HCT116 (cell line): ENCODE measurements at regions not wholly inside any gene's neighbourhood (a gene's known extent, or its start where the extent isn't known, plus 50 kb on each side); places are given as distances from the start of the nearest gene placed in this dataset.

ENCODE experiments used
- ATAC-seq: fragments of 200-7000 bp; cut with Tn5 transposase; 2 replicates; pipeline ENCODE4 v1.9.1; 2020; ENCODE audit warnings: mild to moderate bottlenecking, moderate library complexity
- BruUV-seq: library from RNA; stranded (reverse); fragments of 400-500 nt; replicated peaks from 2 replicates; lab custom pipeline; 2021; lab: Mats Ljungman, UMichigan
- CTCF ChIA-PET: fragments of 300-600 bp; sonication (Branson Sonifier 250); formaldehyde crosslinking; loops from one replicate; lab custom pipeline; 2021; ENCODE audit warnings: antibody characterized with exemption; lab: Charles Lee
- POLR2A ChIA-PET: fragments of 300-600, 350-600 bp; sonication (Branson Sonifier 250); formaldehyde crosslinking; loops from one replicate; lab custom pipeline; 2021; ENCODE audit warnings: antibody characterized with exemption; lab: Charles Lee
- RAD21 ChIA-PET, 2 experiments: fragments of 300-600 bp; sonication (Branson Sonifier 250); formaldehyde crosslinking; loops; one replicate each; lab custom pipeline; 2023; ENCODE audit warnings: low total read pairs in 2 of 2; ENCODE audit not compliant: uncharacterized antibody in 2 of 2, unreplicated experiment in 2 of 2, low non-redundant PET in 1 of 2; lab: Charles Lee
- DNase-seq: peaks from one replicate; pipeline ENCODE4 v3.0.0-alpha.2; 2010; ENCODE audit warnings: low read depth, low spot score
- H2AFZ ChIP-seq: fragments of 200-600 bp; shearing (Covaris generic), sonication (generic); 2 replicates; pipeline ENCODE4 v1.6.1; 2017; ENCODE audit warnings: low read depth, mixed run types, mixed read lengths, antibody characterized with exemption, low read length; ENCODE audit not compliant: poor library complexity, severe bottlenecking
- H3K27ac ChIP-seq: 2 replicates; pipeline ENCODE4 v1.5.1; 2012; ENCODE audit warnings: low read depth, low read length
- H3K27me3 ChIP-seq: fragments of 200-600 bp; sonication (generic); 2 replicates; pipeline ENCODE4 v1.6.1; 2016; ENCODE audit warnings: mixed run types, low read length, mixed read lengths; ENCODE audit not compliant: insufficient read depth
- H3K36me3 ChIP-seq, 2 experiments: fragments of 200-500 bp in 1 of 2; fragments of 200-600 bp in 1 of 2; sonication (Bioruptor generic) in 1 of 2; sonication (generic) in 1 of 2; 2 replicates each; pipeline versions ENCODE4 v1.5.1 to v1.6.1; 2014 to 2016; ENCODE audit warnings: low read length in 2 of 2, inconsistent platforms in 1 of 2, mixed read lengths in 1 of 2, mixed run types in 1 of 2; ENCODE audit not compliant: insufficient read depth in 2 of 2, control insufficient read depth in 1 of 2
- H3K4me1 ChIP-seq, 2 experiments: fragments of 200-600 bp in 1 of 2; sonication (generic) in 1 of 2; 2 replicates each; pipeline versions ENCODE4 v1.5.1 to v1.6.1; 2012 to 2017; ENCODE audit warnings: low read length in 2 of 2, inconsistent platforms in 1 of 2, mild to moderate bottlenecking in 1 of 2, mixed read lengths in 1 of 2, mixed run types in 1 of 2, moderate library complexity in 1 of 2; ENCODE audit not compliant: insufficient read depth in 2 of 2, control insufficient read depth in 1 of 2
- H3K4me2 ChIP-seq: fragments of 200-600 bp; sonication (generic); 2 replicates; pipeline ENCODE4 v1.6.1; 2017; ENCODE audit warnings: mixed run types, low read length, mixed read lengths
- H3K4me3 ChIP-seq, 2 experiments: fragments of 200-600 bp in 1 of 2; sonication (generic) in 1 of 2; replicated peaks in 1 of 2; 2 replicates each; pipeline ENCODE4 v1.5.1; 2011 to 2016; ENCODE audit warnings: low read length in 2 of 2, control low read depth in 1 of 2, low read depth in 1 of 2, mild to moderate bottlenecking in 1 of 2, mixed read lengths in 1 of 2, mixed run types in 1 of 2
- H3K79me2 ChIP-seq: fragments of 200-600 bp; sonication (generic); 2 replicates; pipeline ENCODE4 v1.6.1; 2017; ENCODE audit warnings: mild to moderate bottlenecking, mixed run types, low read length, moderate library complexity, mixed read lengths; ENCODE audit not compliant: insufficient read depth
- H3K9ac ChIP-seq: fragments of 200-600 bp; sonication (generic); 2 replicates; pipeline ENCODE4 v1.6.1; 2016; ENCODE audit warnings: low read length, mixed read lengths
- H3K9me2 ChIP-seq: fragments of 200-600 bp; sonication (generic), shearing (Covaris generic); 2 replicates; pipeline ENCODE4 v1.6.1; 2017; ENCODE audit warnings: mixed run types, mild to moderate bottlenecking, moderate library complexity; ENCODE audit not compliant: insufficient read depth
- H3K9me3 ChIP-seq, 2 experiments: fragments of 200-500 bp in 1 of 2; fragments of 200-600 bp in 1 of 2; sonication (Bioruptor generic) in 1 of 2; sonication (generic) in 1 of 2; 2 replicates each; pipeline ENCODE4 v1.6.1; 2014 to 2017; ENCODE audit warnings: low read length in 2 of 2, mixed read lengths in 2 of 2, inconsistent platforms in 1 of 2, low read depth in 1 of 2, mild to moderate bottlenecking in 1 of 2, mixed run types in 1 of 2, moderate library complexity in 1 of 2; ENCODE audit not compliant: control insufficient read depth in 1 of 2, insufficient read depth in 1 of 2
- H4K20me1 ChIP-seq: fragments of 200-600 bp; sonication (generic), shearing (Covaris generic); 2 replicates; pipeline ENCODE4 v1.6.1; 2017; ENCODE audit warnings: mixed run types, mild to moderate bottlenecking, moderate library complexity; ENCODE audit not compliant: insufficient read depth
- CBX3 ChIP-seq: IDR thresholded peaks from 2 replicates; pipeline ENCODE4 v1.6.1; 2012; ENCODE audit warnings: low read depth
- CEBPB ChIP-seq: IDR thresholded peaks from 2 replicates; pipeline ENCODE4 v1.6.1; 2012; ENCODE audit warnings: low read depth
- CTCF ChIP-seq, 3 experiments: fragments of 200-600 bp in 1 of 3; sonication (generic) in 1 of 3; IDR thresholded peaks in 2 of 3; conservative IDR thresholded peaks in 1 of 3; 2 replicates each; pipeline ENCODE4 v1.5.1; 2012 to 2017; ENCODE audit warnings: low read depth in 2 of 3, low read length in 2 of 3, antibody characterized with exemption in 1 of 3, borderline replicate concordance in 1 of 3, control low read depth in 1 of 3, mild to moderate bottlenecking in 1 of 3, mixed read lengths in 1 of 3, mixed run types in 1 of 3, moderate library complexity in 1 of 3; ENCODE audit not compliant: insufficient read depth in 1 of 3
- EGR1 ChIP-seq: IDR thresholded peaks from 2 replicates; pipeline ENCODE4 v1.6.1; 2012; ENCODE audit warnings: low read depth
- EZH2 ChIP-seq: fragments of 200-600 bp; sonication (generic); IDR thresholded peaks from 2 replicates; pipeline ENCODE4 v1.6.1; 2017; ENCODE audit warnings: antibody characterized with exemption, mixed run types
- JUND ChIP-seq: IDR thresholded peaks from 2 replicates; pipeline ENCODE4 v1.6.1; 2012
- MAX ChIP-seq: IDR thresholded peaks from 2 replicates; pipeline ENCODE4 v1.6.1; 2012
- POLR2AphosphoS5 ChIP-seq: IDR thresholded peaks from 2 replicates; pipeline ENCODE4 v1.6.1; 2011; ENCODE audit warnings: mild to moderate bottlenecking, low read depth, low read length, moderate library complexity
- SIN3A ChIP-seq: IDR thresholded peaks from 2 replicates; pipeline ENCODE4 v1.6.1; 2012; ENCODE audit warnings: low read depth
- TCF7L2 ChIP-seq: IDR thresholded peaks from 2 replicates; pipeline ENCODE4 v1.7.0; 2011; ENCODE audit warnings: borderline replicate concordance, inconsistent platforms; ENCODE audit not compliant: insufficient read depth, insufficient read length; ENCODE audit errors: extremely low read depth
- YY1 ChIP-seq: IDR thresholded peaks from 2 replicates; pipeline ENCODE4 v1.6.1; 2011; ENCODE audit warnings: low read length, low read depth, moderate library complexity, mild to moderate bottlenecking; ENCODE audit not compliant: insufficient replicate concordance; ENCODE audit errors: extremely low read depth
- intact Hi-C: fragments of 100-400 bp; cut with micrococcal nuclease; formaldehyde crosslinking; loops from 2 replicates; pipeline ENCODE4 v1.10.0; 2022

- POLR2A ChIA-PET, result no interaction called here
- no peaks in the 10 kb centered on the region for H3K27me3 ChIP-seq
- 0 out of 2 replicates have a peak, but pooled peaks cover 2% of the 10 kb centered on the region for H3K9me2 ChIP-seq
- no peaks in the 10 kb centered on the region for H3K79me2 ChIP-seq
- ATAC-seq (no peak), DNase-seq (no peak)
- no peaks in the 10 kb centered on the region for H3K36me3 ChIP-seq
- CTCF ChIA-PET, result no interaction called here
- H3K27ac ChIP-seq, result no peak overlapping the region
- intact Hi-C loops, result no loop called here
- H2AFZ ChIP-seq, result no peak overlapping the region
- H3K9ac ChIP-seq, result no peak overlapping the region
- TF ChIP-seq POLR2AphosphoS5, result no peak
- no peak for TF ChIP-seq YY1
- TF ChIP-seq CEBPB, result no peak
- no peak for TF ChIP-seq MAX
- TF ChIP-seq CTCF (IDR thresholded peaks at IDR 0.05 in 2 of 3, conservative IDR thresholded peaks at IDR 0.05 in 1 of 3; ENCODE audit: borderline replicate concordance in 1 of 3, insufficient read depth in 1 of 3, low read depth in 2 of 3, low read length in 2 of 3), result no peak
- no peak for TF ChIP-seq EZH2
- no peak for TF ChIP-seq EGR1
- TF ChIP-seq SIN3A, result no peak
- no peak for TF ChIP-seq JUND
- TF ChIP-seq CBX3, result no peak
- TF ChIP-seq TCF7L2, result no peak
- RAD21 ChIA-PET, result no interaction called here
- H3K4me3 ChIP-seq, result no peak overlapping the region
- no peaks in the 10 kb centered on the region for H4K20me1 ChIP-seq
- no peak overlapping the region for H3K4me2 ChIP-seq
- no peaks in the 10 kb centered on the region for H3K9me3 ChIP-seq
- H3K4me1 ChIP-seq, result no peaks in the 10 kb centered on the region
- no TSS peak for BruUV-seq
These were observed 347.3 kb downstream of the ZIC1 start for GRCh38 chr3:147756476-147756875.
